Stomach (tissue), 4 donors: ENCODE measurements at regions not wholly inside any gene's neighbourhood (a gene's known extent, or its start where the extent isn't known, plus 50 kb on each side); places are given as distances from the start of the nearest gene placed in this dataset.

Experiments
- POLR2A ChIP-seq, 4 donors: fragments of 450-650 bp; IDR thresholded peaks; one replicate each; pipeline ENCODE4 v1.6.1; 2016; ENCODE audit warnings: antibody characterized with exemption in 4 of 4, control low read depth in 2 of 4, mild to moderate bottlenecking in 1 of 4, moderate library complexity in 1 of 4
- POLR2AphosphoS5 ChIP-seq, 3 donors: sonication (generic); formaldehyde crosslinking; IDR thresholded peaks; one replicate each; pipeline ENCODE4 v1.6.1; 2016; ENCODE audit warnings: antibody characterized with exemption in 3 of 3
- TF ChIP-seq, protein P1 (sequence below), 7 experiments: fragments of 450-650 bp in 4 of 7; fragments of 200-600 bp in 3 of 7; sonication (generic) in 3 of 7; IDR thresholded peaks; one replicate each; pipeline ENCODE4 v1.5.1; 2016 to 2019; ENCODE audit warnings: antibody characterized with exemption in 7 of 7, control low read depth in 2 of 7, mild to moderate bottlenecking in 1 of 7

DNA sequence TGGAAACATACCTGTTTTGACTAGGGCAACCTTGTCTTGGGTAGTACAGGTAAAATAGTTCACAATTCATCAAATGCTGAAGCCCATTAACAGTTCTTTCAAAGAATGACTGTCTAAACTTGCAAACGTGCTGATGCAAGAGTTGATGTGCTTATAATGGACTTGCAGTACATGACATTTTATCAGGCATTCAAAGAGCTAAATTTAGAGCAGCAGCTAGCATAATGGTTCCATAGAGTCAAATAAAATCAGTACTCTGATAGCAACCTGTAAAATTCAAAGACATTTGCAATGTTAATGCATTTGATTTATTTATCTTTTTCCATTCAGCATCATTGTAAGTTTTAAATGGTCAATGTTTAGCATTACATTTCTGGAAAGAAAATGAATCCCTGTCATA, 979.7 kb upstream of the SLC10A2 start:
- TF ChIP-seq, protein P1, sequence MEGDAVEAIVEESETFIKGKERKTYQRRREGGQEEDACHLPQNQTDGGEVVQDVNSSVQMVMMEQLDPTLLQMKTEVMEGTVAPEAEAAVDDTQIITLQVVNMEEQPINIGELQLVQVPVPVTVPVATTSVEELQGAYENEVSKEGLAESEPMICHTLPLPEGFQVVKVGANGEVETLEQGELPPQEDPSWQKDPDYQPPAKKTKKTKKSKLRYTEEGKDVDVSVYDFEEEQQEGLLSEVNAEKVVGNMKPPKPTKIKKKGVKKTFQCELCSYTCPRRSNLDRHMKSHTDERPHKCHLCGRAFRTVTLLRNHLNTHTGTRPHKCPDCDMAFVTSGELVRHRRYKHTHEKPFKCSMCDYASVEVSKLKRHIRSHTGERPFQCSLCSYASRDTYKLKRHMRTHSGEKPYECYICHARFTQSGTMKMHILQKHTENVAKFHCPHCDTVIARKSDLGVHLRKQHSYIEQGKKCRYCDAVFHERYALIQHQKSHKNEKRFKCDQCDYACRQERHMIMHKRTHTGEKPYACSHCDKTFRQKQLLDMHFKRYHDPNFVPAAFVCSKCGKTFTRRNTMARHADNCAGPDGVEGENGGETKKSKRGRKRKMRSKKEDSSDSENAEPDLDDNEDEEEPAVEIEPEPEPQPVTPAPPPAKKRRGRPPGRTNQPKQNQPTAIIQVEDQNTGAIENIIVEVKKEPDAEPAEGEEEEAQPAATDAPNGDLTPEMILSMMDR (IDR thresholded peaks at IDR 0.05) = no peak
- TF ChIP-seq POLR2A (IDR thresholded peaks at IDR 0.05) = no peak
- no peak for TF ChIP-seq POLR2AphosphoS5 (IDR thresholded peaks at IDR 0.05)
